Fibroblast of lung (primary cell): ENCODE measurements at regions not wholly inside any gene's neighbourhood (a gene's known extent, or its start where the extent isn't known, plus 50 kb on each side); places are given as distances from the start of the nearest gene placed in this dataset.

ENCODE experiments used
- DNase-seq, 2 donors: peaks; one replicate each; pipeline versions ENCODE4 v3.0.0 to v3.0.0-alpha.2; 2010; ENCODE audit warnings: low read depth in 2 of 2
- H2AFZ ChIP-seq: 2 replicates; pipeline ENCODE4 v1.5.1; 2012; ENCODE audit warnings: low read length, control low read depth, inconsistent platforms
- H3K27ac ChIP-seq: 2 replicates; pipeline ENCODE4 v1.5.1; 2011; ENCODE audit warnings: low read length, control low read depth; ENCODE audit not compliant: insufficient read depth
- H3K27me3 ChIP-seq: 2 replicates; pipeline ENCODE4 v1.5.1; 2011; ENCODE audit warnings: mild to moderate bottlenecking, low read length; ENCODE audit not compliant: control insufficient read depth, insufficient read depth
- H3K36me3 ChIP-seq: 2 replicates; pipeline ENCODE4 v1.5.1; 2011; ENCODE audit warnings: low read length; ENCODE audit not compliant: control insufficient read depth, insufficient read depth
- H3K4me1 ChIP-seq: 2 replicates; pipeline ENCODE4 v1.5.1; 2011; ENCODE audit warnings: low read length; ENCODE audit not compliant: control insufficient read depth, insufficient read depth; ENCODE audit errors: extremely low read depth
- H3K4me2 ChIP-seq: 2 replicates; pipeline ENCODE4 v1.5.1; 2011; ENCODE audit warnings: low read length, control low read depth; ENCODE audit not compliant: insufficient read depth; ENCODE audit errors: extremely low read depth
- H3K4me3 ChIP-seq, 4 experiments: fragments of 200-600 bp in 1 of 4; sonication (generic) in 1 of 4; replicated peaks in 1 of 4; 2 replicates each; pipeline ENCODE4 v1.5.1; 2011 to 2016; ENCODE audit warnings: low read length in 4 of 4, low read depth in 3 of 4, mild to moderate bottlenecking in 3 of 4, control low read depth in 2 of 4, inconsistent platforms in 1 of 4, mixed read lengths in 1 of 4; ENCODE audit not compliant: insufficient read depth in 1 of 4; ENCODE audit errors: control extremely low read depth in 1 of 4
- H3K79me2 ChIP-seq: 2 replicates; pipeline ENCODE4 v1.5.1; 2012; ENCODE audit warnings: mild to moderate bottlenecking, low read length, inconsistent platforms; ENCODE audit not compliant: control insufficient read depth, insufficient read depth
- H3K9ac ChIP-seq: 2 replicates; pipeline ENCODE4 v1.5.1; 2011; ENCODE audit warnings: mild to moderate bottlenecking, low read length, control low read depth; ENCODE audit not compliant: insufficient read depth
- H3K9me3 ChIP-seq: 2 replicates; pipeline ENCODE4 v1.5.1; 2012; ENCODE audit warnings: low read depth, low read length; ENCODE audit not compliant: control insufficient read depth, insufficient read depth
- H4K20me1 ChIP-seq: 2 replicates; pipeline ENCODE4 v1.5.1; 2011; ENCODE audit warnings: low read length; ENCODE audit not compliant: control insufficient read depth, insufficient read depth; ENCODE audit errors: extremely low read depth
- EZH2 ChIP-seq: IDR thresholded peaks from 2 replicates; pipeline ENCODE4 v1.5.1; 2012; ENCODE audit warnings: low read length, control low read depth, mild to moderate bottlenecking; ENCODE audit errors: missing control alignments
- TF ChIP-seq, protein P1 (sequence below), 2 donors: IDR thresholded peaks in 1 of 2; conservative IDR thresholded peaks in 1 of 2; 1 replicate in 1 of 2; 2 replicates in 1 of 2; pipeline ENCODE4 v1.5.1; 2011 to 2012; ENCODE audit warnings: low read length in 2 of 2, control low read depth in 1 of 2, inconsistent platforms in 1 of 2, low read depth in 1 of 2, mild to moderate bottlenecking in 1 of 2

GRCh38 chr10:83184641-83185040 is 954.7 kb upstream of the GHITM start:
- Histone ChIP-seq H3K79me2 (no peaks in the 10 kb centered on the region), H4K20me1 (no peaks in the 10 kb centered on the region), H3K27ac (no peak overlapping the region), H2AFZ (no peak overlapping the region), H3K4me2 (no peak overlapping the region), H3K9me3 (no peaks in the 10 kb centered on the region), H3K36me3 (no peaks in the 10 kb centered on the region), H3K4me3 (no peak overlapping the region), H3K9ac (no peak overlapping the region), H3K4me1 (no peaks in the 10 kb centered on the region), H3K27me3 (no peaks in the 10 kb centered on the region)
- no peak for TF ChIP-seq EZH2
- TF ChIP-seq, protein P1, sequence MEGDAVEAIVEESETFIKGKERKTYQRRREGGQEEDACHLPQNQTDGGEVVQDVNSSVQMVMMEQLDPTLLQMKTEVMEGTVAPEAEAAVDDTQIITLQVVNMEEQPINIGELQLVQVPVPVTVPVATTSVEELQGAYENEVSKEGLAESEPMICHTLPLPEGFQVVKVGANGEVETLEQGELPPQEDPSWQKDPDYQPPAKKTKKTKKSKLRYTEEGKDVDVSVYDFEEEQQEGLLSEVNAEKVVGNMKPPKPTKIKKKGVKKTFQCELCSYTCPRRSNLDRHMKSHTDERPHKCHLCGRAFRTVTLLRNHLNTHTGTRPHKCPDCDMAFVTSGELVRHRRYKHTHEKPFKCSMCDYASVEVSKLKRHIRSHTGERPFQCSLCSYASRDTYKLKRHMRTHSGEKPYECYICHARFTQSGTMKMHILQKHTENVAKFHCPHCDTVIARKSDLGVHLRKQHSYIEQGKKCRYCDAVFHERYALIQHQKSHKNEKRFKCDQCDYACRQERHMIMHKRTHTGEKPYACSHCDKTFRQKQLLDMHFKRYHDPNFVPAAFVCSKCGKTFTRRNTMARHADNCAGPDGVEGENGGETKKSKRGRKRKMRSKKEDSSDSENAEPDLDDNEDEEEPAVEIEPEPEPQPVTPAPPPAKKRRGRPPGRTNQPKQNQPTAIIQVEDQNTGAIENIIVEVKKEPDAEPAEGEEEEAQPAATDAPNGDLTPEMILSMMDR (conservative IDR thresholded peaks at IDR 0.05 in 1 of 2, IDR thresholded peaks at IDR 0.05 in 1 of 2; ENCODE audit: low read depth in 1 of 2, low read length in 2 of 2) = no peak
- DNase-seq = peak in 1 of 2 donors; percentile 82

GRCh38 chr10:83190614-83191013 is 948.7 kb upstream of the GHITM start:
- no peak overlapping the region for H3K9ac ChIP-seq
- no peaks in the 10 kb centered on the region for H3K79me2 ChIP-seq
- no peak overlapping the region for H3K4me3 ChIP-seq
- H3K36me3 ChIP-seq = no peaks in the 10 kb centered on the region
- no peaks in the 10 kb centered on the region for H3K9me3 ChIP-seq
- TF ChIP-seq, protein P1 (conservative IDR thresholded peaks at IDR 0.05 in 1 of 2, IDR thresholded peaks at IDR 0.05 in 1 of 2; ENCODE audit: low read depth in 1 of 2, low read length in 2 of 2) = no peak
- TF ChIP-seq EZH2 = no peak
- H3K4me2 ChIP-seq = no peak overlapping the region
- H3K27ac ChIP-seq = no peak overlapping the region
- H2AFZ ChIP-seq = no peak overlapping the region
- no peaks in the 10 kb centered on the region for H3K27me3 ChIP-seq
- H3K4me1 ChIP-seq = no peaks in the 10 kb centered on the region
- no peak for DNase-seq
- H4K20me1 ChIP-seq = no peaks in the 10 kb centered on the region

- Histone ChIP-seq H3K79me2 (no peaks in the 10 kb centered on the region), H3K9ac (no peak overlapping the region), H3K27ac (no peak overlapping the region), H3K4me1 (no peaks in the 10 kb centered on the region), H3K4me2 (no peak overlapping the region), H3K4me3 (no peak overlapping the region), H3K36me3 (no peaks in the 10 kb centered on the region), H4K20me1 (no peaks in the 10 kb centered on the region), H3K27me3 (no peaks in the 10 kb centered on the region), H3K9me3 (no peaks in the 10 kb centered on the region), H2AFZ (no peak overlapping the region)
- TF ChIP-seq, protein P1 (conservative IDR thresholded peaks at IDR 0.05 in 1 of 2, IDR thresholded peaks at IDR 0.05 in 1 of 2; ENCODE audit: low read depth in 1 of 2, low read length in 2 of 2) = no peak
- TF ChIP-seq EZH2 = no peak
- no peak for DNase-seq
These were observed 946.3 kb upstream of the GHITM start for GRCh38 chr10:83193026-83193425.
